K562 (cell line): ENCODE measurements at regions not wholly inside any gene's neighbourhood (a gene's known extent, or its start where the extent isn't known, plus 50 kb on each side); places are given as distances from the start of the nearest gene placed in this dataset.

Source experiments
- BRD9 ChIP-seq: fragments of 450-650 bp; IDR thresholded peaks from 2 replicates; pipeline ENCODE4 v1.6.1; 2018; ENCODE audit warnings: low read depth; ENCODE audit not compliant: partially characterized antibody
- NFE2 ChIP-seq: IDR thresholded peaks from 2 replicates; pipeline ENCODE4 v1.6.1; 2014; ENCODE audit warnings: antibody characterized with exemption, low read depth
- NFYB ChIP-seq: IDR thresholded peaks from 2 replicates; pipeline ENCODE4 v1.6.1; 2011; ENCODE audit warnings: mild to moderate bottlenecking, moderate library complexity; ENCODE audit not compliant: insufficient read length; ENCODE audit errors: extremely low read depth
- TF ChIP-seq, protein P1 (sequence below): fragments of 200-600 bp; sonication (generic); IDR thresholded peaks from one replicate; pipeline ENCODE4 v1.6.1; 2012; ENCODE audit warnings: mild to moderate bottlenecking, low read depth, low read length, inconsistent platforms
- TF ChIP-seq, protein P2 (sequence below): fragments of 150-350 bp; conservative IDR thresholded peaks from 2 replicates; pipeline ENCODE4 v1.6.1; 2014; ENCODE audit warnings: low read length
- TF ChIP-seq, protein P3 (sequence below): fragments of 250-450 bp; sonication (Bioruptor Pico); IDR thresholded peaks from 2 replicates; pipeline ENCODE4 v1.8.0; 2022; ENCODE audit warnings: inconsistent platforms, mild to moderate bottlenecking, moderate library complexity, borderline replicate concordance
- TF ChIP-seq, protein P4 (sequence below): IDR thresholded peaks from 2 replicates; pipeline ENCODE4 v1.6.1; 2016; ENCODE audit warnings: missing genetic modification characterization, missing compliant biosample characterization

DNA sequence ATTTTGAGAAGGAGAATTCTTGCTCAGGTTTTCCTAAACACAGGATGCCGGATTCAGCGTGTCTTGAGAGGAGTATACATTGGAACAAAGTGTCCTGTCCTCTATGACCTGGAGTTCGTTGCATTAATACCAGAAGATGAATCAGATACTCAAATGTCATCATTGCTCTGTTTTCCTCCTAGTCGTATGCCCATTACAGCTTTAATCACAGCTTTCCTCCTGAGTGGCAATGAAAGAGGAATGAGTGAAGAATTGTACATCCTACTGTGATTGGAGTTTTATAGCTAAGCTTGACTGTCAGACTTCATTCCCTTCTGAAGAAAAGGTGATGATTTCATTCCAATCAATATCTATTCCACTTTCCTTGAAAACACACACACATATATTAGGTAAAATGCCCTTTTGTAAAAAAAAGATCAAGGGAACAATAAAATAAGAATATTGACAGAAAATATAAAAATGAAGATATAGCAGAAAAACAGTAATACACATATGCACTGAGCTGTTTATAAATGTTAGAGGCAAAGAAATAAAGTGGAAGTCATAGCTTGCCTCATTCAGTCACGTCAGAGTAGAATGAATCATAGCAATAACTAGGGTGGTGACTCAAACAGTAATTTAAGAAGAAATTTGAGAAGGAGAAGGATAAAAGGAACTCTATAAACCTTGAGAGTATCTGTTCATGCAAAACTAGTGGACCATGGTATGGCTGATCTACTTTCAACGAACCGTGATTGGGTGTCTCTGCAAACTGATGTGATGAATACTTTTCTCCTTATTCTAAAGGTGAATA, 501.5 kb downstream of the SUCLA2 start (continued):
- TF ChIP-seq, protein P1, sequence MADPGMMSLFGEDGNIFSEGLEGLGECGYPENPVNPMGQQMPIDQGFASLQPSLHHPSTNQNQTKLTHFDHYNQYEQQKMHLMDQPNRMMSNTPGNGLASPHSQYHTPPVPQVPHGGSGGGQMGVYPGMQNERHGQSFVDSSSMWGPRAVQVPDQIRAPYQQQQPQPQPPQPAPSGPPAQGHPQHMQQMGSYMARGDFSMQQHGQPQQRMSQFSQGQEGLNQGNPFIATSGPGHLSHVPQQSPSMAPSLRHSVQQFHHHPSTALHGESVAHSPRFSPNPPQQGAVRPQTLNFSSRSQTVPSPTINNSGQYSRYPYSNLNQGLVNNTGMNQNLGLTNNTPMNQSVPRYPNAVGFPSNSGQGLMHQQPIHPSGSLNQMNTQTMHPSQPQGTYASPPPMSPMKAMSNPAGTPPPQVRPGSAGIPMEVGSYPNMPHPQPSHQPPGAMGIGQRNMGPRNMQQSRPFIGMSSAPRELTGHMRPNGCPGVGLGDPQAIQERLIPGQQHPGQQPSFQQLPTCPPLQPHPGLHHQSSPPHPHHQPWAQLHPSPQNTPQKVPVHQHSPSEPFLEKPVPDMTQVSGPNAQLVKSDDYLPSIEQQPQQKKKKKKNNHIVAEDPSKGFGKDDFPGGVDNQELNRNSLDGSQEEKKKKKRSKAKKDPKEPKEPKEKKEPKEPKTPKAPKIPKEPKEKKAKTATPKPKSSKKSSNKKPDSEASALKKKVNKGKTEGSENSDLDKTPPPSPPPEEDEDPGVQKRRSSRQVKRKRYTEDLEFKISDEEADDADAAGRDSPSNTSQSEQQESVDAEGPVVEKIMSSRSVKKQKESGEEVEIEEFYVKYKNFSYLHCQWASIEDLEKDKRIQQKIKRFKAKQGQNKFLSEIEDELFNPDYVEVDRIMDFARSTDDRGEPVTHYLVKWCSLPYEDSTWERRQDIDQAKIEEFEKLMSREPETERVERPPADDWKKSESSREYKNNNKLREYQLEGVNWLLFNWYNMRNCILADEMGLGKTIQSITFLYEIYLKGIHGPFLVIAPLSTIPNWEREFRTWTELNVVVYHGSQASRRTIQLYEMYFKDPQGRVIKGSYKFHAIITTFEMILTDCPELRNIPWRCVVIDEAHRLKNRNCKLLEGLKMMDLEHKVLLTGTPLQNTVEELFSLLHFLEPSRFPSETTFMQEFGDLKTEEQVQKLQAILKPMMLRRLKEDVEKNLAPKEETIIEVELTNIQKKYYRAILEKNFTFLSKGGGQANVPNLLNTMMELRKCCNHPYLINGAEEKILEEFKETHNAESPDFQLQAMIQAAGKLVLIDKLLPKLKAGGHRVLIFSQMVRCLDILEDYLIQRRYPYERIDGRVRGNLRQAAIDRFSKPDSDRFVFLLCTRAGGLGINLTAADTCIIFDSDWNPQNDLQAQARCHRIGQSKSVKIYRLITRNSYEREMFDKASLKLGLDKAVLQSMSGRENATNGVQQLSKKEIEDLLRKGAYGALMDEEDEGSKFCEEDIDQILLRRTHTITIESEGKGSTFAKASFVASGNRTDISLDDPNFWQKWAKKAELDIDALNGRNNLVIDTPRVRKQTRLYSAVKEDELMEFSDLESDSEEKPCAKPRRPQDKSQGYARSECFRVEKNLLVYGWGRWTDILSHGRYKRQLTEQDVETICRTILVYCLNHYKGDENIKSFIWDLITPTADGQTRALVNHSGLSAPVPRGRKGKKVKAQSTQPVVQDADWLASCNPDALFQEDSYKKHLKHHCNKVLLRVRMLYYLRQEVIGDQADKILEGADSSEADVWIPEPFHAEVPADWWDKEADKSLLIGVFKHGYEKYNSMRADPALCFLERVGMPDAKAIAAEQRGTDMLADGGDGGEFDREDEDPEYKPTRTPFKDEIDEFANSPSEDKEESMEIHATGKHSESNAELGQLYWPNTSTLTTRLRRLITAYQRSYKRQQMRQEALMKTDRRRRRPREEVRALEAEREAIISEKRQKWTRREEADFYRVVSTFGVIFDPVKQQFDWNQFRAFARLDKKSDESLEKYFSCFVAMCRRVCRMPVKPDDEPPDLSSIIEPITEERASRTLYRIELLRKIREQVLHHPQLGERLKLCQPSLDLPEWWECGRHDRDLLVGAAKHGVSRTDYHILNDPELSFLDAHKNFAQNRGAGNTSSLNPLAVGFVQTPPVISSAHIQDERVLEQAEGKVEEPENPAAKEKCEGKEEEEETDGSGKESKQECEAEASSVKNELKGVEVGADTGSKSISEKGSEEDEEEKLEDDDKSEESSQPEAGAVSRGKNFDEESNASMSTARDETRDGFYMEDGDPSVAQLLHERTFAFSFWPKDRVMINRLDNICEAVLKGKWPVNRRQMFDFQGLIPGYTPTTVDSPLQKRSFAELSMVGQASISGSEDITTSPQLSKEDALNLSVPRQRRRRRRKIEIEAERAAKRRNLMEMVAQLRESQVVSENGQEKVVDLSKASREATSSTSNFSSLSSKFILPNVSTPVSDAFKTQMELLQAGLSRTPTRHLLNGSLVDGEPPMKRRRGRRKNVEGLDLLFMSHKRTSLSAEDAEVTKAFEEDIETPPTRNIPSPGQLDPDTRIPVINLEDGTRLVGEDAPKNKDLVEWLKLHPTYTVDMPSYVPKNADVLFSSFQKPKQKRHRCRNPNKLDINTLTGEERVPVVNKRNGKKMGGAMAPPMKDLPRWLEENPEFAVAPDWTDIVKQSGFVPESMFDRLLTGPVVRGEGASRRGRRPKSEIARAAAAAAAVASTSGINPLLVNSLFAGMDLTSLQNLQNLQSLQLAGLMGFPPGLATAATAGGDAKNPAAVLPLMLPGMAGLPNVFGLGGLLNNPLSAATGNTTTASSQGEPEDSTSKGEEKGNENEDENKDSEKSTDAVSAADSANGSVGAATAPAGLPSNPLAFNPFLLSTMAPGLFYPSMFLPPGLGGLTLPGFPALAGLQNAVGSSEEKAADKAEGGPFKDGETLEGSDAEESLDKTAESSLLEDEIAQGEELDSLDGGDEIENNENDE = no peak
- TF ChIP-seq, protein P2, sequence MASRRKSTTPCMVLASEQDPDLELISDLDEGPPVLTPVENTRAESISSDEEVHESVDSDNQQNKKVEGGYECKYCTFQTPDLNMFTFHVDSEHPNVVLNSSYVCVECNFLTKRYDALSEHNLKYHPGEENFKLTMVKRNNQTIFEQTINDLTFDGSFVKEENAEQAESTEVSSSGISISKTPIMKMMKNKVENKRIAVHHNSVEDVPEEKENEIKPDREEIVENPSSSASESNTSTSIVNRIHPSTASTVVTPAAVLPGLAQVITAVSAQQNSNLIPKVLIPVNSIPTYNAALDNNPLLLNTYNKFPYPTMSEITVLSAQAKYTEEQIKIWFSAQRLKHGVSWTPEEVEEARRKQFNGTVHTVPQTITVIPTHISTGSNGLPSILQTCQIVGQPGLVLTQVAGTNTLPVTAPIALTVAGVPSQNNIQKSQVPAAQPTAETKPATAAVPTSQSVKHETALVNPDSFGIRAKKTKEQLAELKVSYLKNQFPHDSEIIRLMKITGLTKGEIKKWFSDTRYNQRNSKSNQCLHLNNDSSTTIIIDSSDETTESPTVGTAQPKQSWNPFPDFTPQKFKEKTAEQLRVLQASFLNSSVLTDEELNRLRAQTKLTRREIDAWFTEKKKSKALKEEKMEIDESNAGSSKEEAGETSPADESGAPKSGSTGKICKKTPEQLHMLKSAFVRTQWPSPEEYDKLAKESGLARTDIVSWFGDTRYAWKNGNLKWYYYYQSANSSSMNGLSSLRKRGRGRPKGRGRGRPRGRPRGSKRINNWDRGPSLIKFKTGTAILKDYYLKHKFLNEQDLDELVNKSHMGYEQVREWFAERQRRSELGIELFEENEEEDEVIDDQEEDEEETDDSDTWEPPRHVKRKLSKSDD = no peak
- no peak for TF ChIP-seq BRD9
- TF ChIP-seq, protein P3, sequence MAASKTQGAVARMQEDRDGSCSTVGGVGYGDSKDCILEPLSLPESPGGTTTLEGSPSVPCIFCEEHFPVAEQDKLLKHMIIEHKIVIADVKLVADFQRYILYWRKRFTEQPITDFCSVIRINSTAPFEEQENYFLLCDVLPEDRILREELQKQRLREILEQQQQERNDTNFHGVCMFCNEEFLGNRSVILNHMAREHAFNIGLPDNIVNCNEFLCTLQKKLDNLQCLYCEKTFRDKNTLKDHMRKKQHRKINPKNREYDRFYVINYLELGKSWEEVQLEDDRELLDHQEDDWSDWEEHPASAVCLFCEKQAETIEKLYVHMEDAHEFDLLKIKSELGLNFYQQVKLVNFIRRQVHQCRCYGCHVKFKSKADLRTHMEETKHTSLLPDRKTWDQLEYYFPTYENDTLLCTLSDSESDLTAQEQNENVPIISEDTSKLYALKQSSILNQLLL (CRISPR knock-in tag) = no peak
- no peak for TF ChIP-seq NFE2
- TF ChIP-seq, protein P4, sequence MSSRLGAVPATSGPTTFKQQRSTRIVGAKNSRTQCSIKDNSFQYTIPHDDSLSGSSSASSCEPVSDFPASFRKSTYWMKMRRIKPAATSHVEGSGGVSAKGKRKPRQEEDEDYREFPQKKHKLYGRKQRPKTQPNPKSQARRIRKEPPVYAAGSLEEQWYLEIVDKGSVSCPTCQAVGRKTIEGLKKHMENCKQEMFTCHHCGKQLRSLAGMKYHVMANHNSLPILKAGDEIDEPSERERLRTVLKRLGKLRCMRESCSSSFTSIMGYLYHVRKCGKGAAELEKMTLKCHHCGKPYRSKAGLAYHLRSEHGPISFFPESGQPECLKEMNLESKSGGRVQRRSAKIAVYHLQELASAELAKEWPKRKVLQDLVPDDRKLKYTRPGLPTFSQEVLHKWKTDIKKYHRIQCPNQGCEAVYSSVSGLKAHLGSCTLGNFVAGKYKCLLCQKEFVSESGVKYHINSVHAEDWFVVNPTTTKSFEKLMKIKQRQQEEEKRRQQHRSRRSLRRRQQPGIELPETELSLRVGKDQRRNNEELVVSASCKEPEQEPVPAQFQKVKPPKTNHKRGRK (tag) = no peak
- TF ChIP-seq NFYB = no peak
